Uterus (tissue), 2 donors: ENCODE measurements at regions not wholly inside any gene's neighbourhood (a gene's known extent, or its start where the extent isn't known, plus 50 kb on each side); places are given as distances from the start of the nearest gene placed in this dataset.

Experiments used
- POLR2A ChIP-seq, 2 donors: fragments of 450-650 bp; IDR thresholded peaks; one replicate each; pipeline ENCODE4 v1.6.1; 2016; ENCODE audit warnings: antibody characterized with exemption in 2 of 2, mild to moderate bottlenecking in 1 of 2, moderate library complexity in 1 of 2
- TF ChIP-seq, protein P1 (sequence below), 4 experiments: fragments of 200-600 bp in 2 of 4; fragments of 450-650 bp in 2 of 4; sonication (generic) in 2 of 4; IDR thresholded peaks; one replicate each; pipeline ENCODE4 v1.5.1; 2016 to 2019; ENCODE audit warnings: antibody characterized with exemption in 4 of 4, mild to moderate bottlenecking in 2 of 4, moderate library complexity in 1 of 4

DNA sequence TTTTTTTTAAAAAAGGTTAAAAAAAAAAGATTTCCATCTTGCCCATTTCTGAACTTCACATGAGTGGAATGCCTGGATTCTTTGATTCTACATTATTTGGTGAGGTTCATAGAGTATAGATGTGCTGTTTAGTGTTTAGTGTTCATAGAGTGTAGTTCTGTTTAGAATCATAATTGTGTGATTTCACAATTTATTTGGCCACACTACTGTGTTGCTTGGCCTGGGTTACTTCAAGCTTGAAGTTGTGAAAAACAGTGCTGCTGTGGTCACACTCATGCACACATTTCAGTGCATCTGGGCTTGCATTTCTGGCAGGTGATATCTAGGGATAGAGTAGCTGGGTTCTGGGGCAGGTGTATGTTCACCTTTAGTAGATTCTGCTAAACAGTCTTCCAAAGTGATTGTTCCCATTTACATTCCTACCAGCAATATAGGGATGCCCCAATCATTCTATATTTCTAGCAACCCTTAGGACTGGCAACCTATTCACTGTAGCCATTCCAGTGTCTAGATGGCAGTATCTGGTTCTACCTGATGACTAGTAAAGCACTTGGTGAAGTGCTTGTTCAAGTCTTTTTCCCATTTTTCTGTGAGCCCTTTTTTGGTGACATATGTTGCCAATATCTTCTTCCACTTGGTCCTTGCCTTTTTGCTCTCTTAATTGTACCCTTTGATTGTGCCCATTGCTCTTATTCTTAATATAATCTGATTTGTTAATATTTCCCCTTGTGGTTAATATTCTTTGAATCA is 50.6 kb upstream of the RBFOX3 start:
- TF ChIP-seq, protein P1, sequence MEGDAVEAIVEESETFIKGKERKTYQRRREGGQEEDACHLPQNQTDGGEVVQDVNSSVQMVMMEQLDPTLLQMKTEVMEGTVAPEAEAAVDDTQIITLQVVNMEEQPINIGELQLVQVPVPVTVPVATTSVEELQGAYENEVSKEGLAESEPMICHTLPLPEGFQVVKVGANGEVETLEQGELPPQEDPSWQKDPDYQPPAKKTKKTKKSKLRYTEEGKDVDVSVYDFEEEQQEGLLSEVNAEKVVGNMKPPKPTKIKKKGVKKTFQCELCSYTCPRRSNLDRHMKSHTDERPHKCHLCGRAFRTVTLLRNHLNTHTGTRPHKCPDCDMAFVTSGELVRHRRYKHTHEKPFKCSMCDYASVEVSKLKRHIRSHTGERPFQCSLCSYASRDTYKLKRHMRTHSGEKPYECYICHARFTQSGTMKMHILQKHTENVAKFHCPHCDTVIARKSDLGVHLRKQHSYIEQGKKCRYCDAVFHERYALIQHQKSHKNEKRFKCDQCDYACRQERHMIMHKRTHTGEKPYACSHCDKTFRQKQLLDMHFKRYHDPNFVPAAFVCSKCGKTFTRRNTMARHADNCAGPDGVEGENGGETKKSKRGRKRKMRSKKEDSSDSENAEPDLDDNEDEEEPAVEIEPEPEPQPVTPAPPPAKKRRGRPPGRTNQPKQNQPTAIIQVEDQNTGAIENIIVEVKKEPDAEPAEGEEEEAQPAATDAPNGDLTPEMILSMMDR (IDR thresholded peaks at IDR 0.05): no peak
- TF ChIP-seq POLR2A (IDR thresholded peaks at IDR 0.05): no peak
